A204.1 (cell line): ENCODE measurements at regions not wholly inside any gene's neighbourhood (a gene's known extent, or its start where the extent isn't known, plus 50 kb on each side); places are given as distances from the start of the nearest gene placed in this dataset.
"Not testable (repeated sequence)": the region's sequence is repeated elsewhere in the genome, so short reads cannot be mapped to it uniquely, and the experiment has no call there.

Source experiments
- FAIRE-seq: peaks from 2 replicates; lab custom pipeline; 2012; peaks lifted over from hg19 to GRCh38; lab: Jason Lieb, UNC

- no peak for FAIRE-seq
Observed at GRCh38 chr1:106278716-106279115, 777.8 kb upstream of the PRMT6 start.

- no peak for FAIRE-seq
Observed at GRCh38 chr1:106289265-106289928, 767.1 kb upstream of the PRMT6 start.

GRCh38 chr1:106290805-106291501 is 765.5 kb upstream of the PRMT6 start:
- FAIRE-seq, result no peak

- FAIRE-seq, result no peak
Observed at GRCh38 chr1:106292130-106292529, 764.3 kb upstream of the PRMT6 start.

GRCh38 chr1:106296431-106296830 is 760.0 kb upstream of the PRMT6 start:
- peak; percentile 61 for FAIRE-seq

DNA sequence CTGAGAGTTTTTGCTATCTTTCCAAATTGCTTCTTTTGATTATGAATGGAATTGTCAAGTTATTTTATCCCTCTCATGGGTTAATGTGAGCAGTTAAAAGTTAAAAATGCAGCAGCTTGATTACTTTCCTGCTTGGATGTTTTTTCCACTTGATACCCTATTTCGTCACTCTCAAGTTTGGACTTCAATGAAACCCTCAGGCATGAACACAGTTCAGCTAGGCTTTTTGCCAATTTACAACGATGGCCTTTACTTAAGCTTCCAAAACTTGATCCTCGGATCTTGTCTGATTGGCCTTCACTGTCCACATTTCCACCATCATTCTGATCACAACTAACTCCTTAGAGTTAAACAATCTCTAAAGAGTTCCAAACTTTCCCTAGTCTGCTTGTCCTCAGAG is 752.4 kb upstream of the PRMT6 start:
- FAIRE-seq, result no peak

DNA sequence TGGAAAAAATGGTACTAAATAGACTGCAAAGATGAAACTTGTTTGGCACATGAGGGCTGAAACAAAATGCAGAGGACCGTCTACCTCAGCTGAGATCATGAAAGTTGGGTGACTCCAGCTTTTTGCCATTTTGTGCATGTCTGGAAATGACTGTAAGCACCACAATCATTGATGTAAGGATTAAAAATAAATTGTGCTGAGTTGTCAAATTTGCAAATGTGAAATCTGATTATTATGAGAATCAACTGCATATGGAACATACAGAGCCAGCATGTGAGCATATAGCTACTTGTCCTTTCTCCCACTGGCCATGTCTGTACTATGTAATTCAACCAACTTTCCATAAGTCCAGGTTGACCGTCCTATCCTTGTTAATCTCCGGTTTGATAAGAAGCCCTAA is 736.9 kb upstream of the PRMT6 start:
- FAIRE-seq, result no peak

DNA sequence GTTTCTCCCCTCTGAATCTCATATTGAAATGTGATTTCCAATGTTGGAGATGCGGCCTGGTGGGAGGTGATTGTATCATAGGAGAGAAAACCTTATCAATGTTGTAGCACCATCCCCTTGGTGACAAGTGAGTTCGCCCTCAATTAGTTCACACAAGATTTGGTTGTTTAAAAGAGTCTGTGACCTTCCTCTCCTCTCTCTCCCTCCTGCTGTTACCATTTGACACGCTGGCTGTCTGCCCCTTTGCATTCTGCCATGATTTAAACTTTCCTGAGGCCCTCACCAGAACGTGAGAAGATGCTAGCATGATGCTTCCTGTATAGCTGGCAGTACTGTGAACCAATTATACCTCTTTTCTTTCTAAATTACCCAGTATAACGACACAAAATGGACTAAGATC is 730.9 kb upstream of the PRMT6 start:
- no peak for FAIRE-seq

DNA sequence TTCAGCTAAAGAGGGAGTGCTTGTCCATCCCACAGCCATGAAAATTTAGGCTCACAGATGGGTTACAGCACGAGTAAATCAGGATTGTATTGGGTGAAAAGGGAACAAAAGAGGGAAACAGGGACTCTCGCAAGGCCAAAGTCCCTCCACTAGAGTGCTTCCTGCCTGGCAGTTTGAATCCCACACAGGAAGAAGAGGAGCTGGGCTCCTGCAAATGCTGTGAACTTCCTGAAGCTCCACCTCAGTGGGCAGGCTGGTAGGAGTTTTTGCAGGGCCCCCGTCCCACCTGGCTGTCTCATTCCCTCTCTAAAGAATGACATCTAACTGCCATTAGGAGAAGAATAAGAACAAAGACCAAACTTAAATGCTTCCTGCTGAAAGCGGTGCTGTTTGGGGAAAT is 712.0 kb upstream of the PRMT6 start:
- FAIRE-seq, result no peak

DNA sequence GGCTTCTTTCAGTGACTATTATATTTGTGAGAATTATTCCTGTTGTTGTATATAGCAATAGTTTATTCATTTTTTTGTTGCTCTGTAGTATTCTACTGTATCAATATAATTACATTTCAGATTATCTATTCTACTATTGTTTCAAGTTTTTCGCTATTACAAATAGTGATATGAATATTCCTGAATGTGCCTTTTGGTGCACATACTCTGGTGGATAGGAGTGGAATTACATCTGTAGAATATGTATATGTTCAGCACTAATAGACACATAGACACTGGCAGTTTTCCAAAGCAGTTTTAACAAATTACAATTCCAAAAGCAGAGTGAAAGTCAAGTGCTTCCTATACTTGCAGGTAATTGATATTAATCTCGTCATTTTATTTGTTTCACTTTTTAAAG is 696.2 kb upstream of the PRMT6 start:
- FAIRE-seq, result no peak

DNA sequence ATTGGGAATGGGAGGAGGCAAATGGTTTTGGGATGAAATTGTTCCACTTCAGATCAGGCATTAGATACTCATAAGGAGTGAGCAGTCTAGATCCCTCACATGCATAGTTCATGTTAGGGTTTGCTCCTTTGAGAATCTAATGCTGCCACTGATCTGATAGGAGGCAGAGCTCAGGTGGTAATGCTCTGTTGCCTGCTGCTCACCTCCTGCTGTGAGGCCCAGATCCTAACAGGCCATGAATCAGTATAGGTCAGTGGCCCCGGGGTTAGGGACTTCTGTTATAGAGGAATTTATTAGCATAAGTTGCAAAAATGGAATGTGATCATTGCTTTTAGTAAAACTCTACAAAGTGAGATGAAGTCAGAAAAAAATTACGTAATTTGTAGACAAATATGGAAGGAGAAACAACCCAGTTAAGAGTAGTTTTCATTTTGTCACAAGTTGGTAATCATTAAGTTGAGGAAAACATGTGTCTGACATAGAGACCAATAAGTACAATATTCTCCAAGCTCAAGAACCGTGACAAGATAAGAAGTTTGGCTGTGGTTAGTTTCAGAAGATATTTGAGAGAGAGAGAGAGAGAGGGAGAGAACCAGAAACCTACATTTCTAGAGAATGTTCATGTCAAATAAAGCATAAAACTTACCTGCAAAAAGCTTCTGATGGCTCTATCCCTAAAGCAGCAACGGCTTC is 689.7 kb upstream of the PRMT6 start:
- FAIRE-seq, result no peak

DNA sequence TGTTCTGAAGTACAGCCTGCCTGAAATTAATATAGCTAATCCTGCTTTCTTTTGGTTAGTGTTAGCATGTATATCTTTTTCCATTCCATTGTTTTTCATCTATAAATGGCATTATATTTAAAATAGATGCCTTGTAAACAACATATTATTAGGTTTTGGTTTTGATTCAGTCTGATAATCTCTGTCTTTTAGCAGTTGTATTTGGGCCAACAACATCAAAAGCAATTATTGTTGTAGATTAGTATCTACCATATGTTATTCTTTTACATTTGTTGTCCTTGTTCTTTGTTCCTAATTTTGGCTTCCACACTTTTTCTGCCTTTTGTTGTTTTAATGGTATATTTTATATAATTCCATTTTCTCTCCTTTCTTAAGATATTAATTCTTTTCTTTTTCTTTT is 678.2 kb upstream of the PRMT6 start:
- no peak for FAIRE-seq

DNA sequence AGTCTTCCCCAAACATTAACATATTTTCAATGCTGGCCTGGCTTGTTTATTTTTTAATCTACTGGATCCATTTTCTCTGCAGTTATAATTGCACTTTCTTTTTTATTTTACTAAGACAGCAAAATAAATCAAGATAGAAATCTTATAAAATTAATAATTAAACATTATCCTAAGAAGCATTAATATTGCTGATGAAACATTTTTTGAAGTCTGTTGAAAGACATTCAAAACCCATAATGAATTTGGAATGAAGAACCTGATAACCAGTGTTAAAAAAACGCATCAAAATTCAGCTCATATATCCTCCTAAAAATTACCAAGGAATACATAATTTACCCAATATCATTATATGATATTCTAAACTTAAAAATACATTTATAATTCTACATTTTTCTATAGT is 675.7 kb upstream of the PRMT6 start:
- FAIRE-seq, result no peak

- not testable (repeated sequence) for FAIRE-seq
Observed at GRCh38 chr1:106389160-106389559, 667.3 kb upstream of the PRMT6 start.

DNA sequence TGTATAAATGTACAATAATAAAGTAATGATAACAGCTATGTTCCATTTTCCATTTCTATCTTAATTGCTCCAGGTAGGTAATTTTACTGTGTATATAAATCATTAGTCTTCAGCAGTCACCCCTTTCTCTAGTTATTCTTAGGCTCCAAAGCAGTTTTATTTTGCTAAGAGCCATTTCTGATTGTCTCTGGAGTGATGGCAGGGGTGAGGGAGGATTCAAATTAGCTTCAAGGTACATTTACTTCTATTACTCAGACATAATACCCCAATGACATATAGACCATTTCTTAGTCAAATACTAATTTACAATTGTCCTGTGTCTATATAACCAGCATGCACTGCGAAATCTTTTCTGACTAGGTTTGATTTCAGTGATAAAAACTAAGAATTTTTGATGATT is 663.4 kb upstream of the PRMT6 start:
- FAIRE-seq, result no peak

- no peak for FAIRE-seq
Observed at GRCh38 chr1:106396020-106396419, 660.5 kb upstream of the PRMT6 start.

DNA sequence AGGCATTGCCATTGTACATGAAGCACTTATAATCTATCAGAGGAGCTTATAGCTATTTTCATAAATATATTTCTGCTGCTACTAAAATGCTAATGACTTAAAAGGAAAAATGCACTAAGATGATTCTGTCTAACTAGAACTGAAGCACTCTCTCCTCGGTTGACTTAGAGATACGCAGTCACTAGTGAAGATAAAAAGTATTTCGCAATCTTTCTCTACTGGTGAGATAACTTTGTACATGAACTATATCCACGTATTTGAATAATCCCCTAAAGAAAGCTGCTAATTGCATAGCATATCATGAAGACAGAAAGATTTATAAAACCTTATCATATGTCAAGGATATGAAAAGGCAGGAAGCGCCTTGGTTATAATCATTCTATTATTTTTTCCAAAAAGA is 658.1 kb upstream of the PRMT6 start:
- no peak for FAIRE-seq

DNA sequence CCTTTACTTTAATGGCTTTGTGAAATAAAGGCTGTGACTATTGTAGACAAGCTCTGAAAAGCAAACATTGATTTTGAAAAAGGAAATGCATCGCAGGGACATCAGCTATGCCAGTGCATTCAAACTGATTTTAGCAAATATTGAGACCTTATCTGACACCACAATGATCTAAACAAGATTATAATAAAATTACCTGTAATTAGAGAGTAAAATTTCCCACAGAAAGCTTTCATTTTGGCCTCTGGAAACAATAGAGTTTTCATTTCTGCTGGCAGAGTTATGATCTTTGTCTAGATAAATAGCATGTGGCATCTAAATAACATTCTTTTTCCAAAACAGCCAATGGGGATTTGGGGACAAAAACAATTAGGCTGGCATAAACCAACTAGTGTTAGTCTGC is 650.4 kb upstream of the PRMT6 start:
- no peak for FAIRE-seq

GRCh38 chr1:106412321-106412720 is 644.2 kb upstream of the PRMT6 start:
- FAIRE-seq, result not testable (repeated sequence)

DNA sequence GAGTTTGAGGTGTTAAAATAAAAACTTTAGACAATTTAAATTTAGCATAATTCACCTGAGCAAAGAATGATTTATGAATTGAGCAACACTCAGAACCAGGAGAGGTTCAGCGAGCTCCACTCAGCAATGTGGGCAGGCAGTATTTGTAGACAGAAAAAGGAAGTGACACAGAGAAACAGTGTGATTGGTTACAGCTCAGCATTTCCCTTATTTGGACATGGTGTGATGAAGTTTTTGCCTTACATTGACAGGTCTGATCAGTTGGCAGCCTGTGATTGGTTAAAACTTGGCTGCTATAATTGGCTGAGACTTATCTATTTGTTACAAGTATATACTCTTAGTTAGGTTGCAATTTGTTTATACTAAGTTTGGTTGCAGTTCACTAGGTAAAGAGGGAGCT is 621.2 kb upstream of the PRMT6 start:
- FAIRE-seq, result no peak

- FAIRE-seq, result no peak
Observed at GRCh38 chr1:106439475-106439874, 617.0 kb upstream of the PRMT6 start.

DNA sequence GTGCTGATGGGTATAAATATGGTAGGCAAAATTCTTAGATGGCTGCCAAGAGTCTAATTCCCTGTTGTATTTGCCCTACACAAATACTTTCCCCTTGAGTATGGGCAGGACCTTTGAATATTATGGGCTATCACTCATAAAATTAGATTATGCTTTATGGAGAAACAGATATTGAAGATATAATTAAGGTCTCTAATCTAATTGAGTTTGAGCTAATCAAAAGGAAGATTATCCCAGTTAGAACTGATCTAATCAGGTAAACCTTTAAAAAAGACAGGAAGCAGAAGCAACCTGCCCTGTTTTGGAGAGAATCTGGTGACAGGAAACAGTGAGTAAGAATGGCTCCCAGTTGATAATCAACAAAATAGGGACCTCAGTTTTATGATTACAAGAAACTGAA is 609.0 kb upstream of the PRMT6 start:
- no peak for FAIRE-seq

DNA sequence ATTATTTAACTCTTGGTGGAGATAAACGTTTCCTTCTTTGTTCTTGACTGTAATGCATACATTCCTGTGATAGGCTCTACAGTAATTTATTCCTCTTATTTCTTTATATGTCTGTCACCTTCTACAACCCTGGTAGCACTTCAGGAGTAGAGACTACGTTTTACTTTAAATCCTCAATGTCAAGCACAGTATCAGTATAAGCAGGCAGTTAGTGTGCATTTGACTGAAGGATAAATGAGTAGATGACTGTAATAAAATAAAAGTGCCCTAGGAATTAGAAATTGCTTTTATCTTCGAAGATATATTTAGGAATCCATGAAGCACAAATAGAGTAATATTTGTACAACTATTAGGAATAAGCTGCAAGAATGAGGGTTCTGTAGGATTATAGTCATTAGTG is 599.6 kb upstream of the PRMT6 start:
- FAIRE-seq, result no peak

GRCh38 chr1:106457368-106457767 is 599.1 kb upstream of the PRMT6 start:
- no peak for FAIRE-seq
